MM.1S (cell line): ENCODE measurements at regions not wholly inside any gene's neighbourhood (a gene's known extent, or its start where the extent isn't known, plus 50 kb on each side); places are given as distances from the start of the nearest gene placed in this dataset.

ENCODE experiments used
- DNase-seq: peaks from one replicate; pipeline ENCODE4 v3.0.0-alpha.2; 2015
- H2AFZ ChIP-seq: fragments of 300-600 bp; sonication (generic); 2 replicates; pipeline ENCODE4 v1.6.0; 2016; ENCODE audit warnings: antibody characterized with exemption, low read length
- H3F3A ChIP-seq: fragments of 300-600 bp; sonication (generic); 2 replicates; pipeline ENCODE4 v1.6.1; 2016; ENCODE audit warnings: mild to moderate bottlenecking, antibody characterized with exemption, low read length, moderate library complexity, mixed read lengths; ENCODE audit not compliant: insufficient read depth
- H3K27ac ChIP-seq: fragments of 300-600 bp; sonication (generic); 2 replicates; pipeline ENCODE4 v1.5.1; 2016; ENCODE audit warnings: mild to moderate bottlenecking, low read length
- H3K27me3 ChIP-seq: fragments of 300-600 bp; sonication (generic); replicated peaks from 2 replicates; pipeline ENCODE4 v1.6.0; 2016; ENCODE audit warnings: low read length; ENCODE audit not compliant: insufficient read depth
- H3K36me3 ChIP-seq: fragments of 300-600 bp; sonication (generic); replicated peaks from 2 replicates; pipeline ENCODE4 v1.6.1; 2016; ENCODE audit warnings: mild to moderate bottlenecking, low read length, mixed read lengths; ENCODE audit not compliant: insufficient read depth
- H3K4me1 ChIP-seq: fragments of 300-600 bp; sonication (generic); 2 replicates; pipeline ENCODE4 v1.6.1; 2016; ENCODE audit warnings: low read length, mixed read lengths
- H3K4me2 ChIP-seq: fragments of 300-600 bp; sonication (generic); 2 replicates; pipeline ENCODE4 v1.6.0; 2016; ENCODE audit warnings: low read depth, low read length
- H3K4me3 ChIP-seq: fragments of 300-600 bp; sonication (generic); 2 replicates; pipeline ENCODE4 v1.5.1; 2016; ENCODE audit warnings: low read length, mixed read lengths
- H3K79me2 ChIP-seq: fragments of 300-600 bp; sonication (generic); 2 replicates; pipeline ENCODE4 v1.6.1; 2016; ENCODE audit warnings: mixed run types, low read length, mixed read lengths
- H3K9ac ChIP-seq: fragments of 300-600 bp; sonication (generic); 2 replicates; pipeline ENCODE4 v1.6.1; 2016; ENCODE audit warnings: low read length, mixed read lengths
- H3K9me2 ChIP-seq: fragments of 300-600 bp; sonication (generic); replicated peaks from 2 replicates; pipeline ENCODE4 v1.6.1; 2016; ENCODE audit warnings: mild to moderate bottlenecking, low read length, mixed read lengths; ENCODE audit not compliant: insufficient read depth
- H3K9me3 ChIP-seq: fragments of 300-600 bp; sonication (generic); replicated peaks from 2 replicates; pipeline ENCODE4 v1.6.1; 2016; ENCODE audit warnings: mild to moderate bottlenecking, low read length, mixed read lengths; ENCODE audit not compliant: insufficient read depth
- H4K20me1 ChIP-seq: fragments of 300-600 bp; sonication (generic); 2 replicates; pipeline ENCODE4 v1.6.1; 2016; ENCODE audit warnings: mild to moderate bottlenecking, low read length, moderate library complexity, mixed read lengths; ENCODE audit not compliant: insufficient read depth
- CTCF ChIP-seq: fragments of 300-600 bp; sonication (generic); IDR thresholded peaks from 2 replicates; pipeline ENCODE4 v1.5.1; 2016; ENCODE audit warnings: antibody characterized with exemption, low read length, mixed read lengths
- EZH2 ChIP-seq: fragments of 300-600 bp; sonication (generic); optimal IDR thresholded peaks from 2 replicates; pipeline ENCODE3; 2017; ENCODE audit warnings: low read depth, mild to moderate bottlenecking, antibody characterized with exemption, low read length, mixed read lengths
- EZH2phosphoT487 ChIP-seq: fragments of 300-600 bp; sonication (generic); IDR thresholded peaks from 2 replicates; pipeline ENCODE4 v1.6.1; 2018; ENCODE audit warnings: antibody characterized with exemption, low read length

- H3F3A ChIP-seq = no peaks in the 10 kb centered on the region
- H3K9me2 ChIP-seq = no peaks in the 10 kb centered on the region
- no peaks in the 10 kb centered on the region for H3K27me3 ChIP-seq
- H3K4me1 ChIP-seq = no peaks in the 10 kb centered on the region
- H3K79me2 ChIP-seq = no peaks in the 10 kb centered on the region
- no peaks in the 10 kb centered on the region for H3K36me3 ChIP-seq
- H3K4me3 ChIP-seq = no peak overlapping the region
- no peak overlapping the region for H3K9ac ChIP-seq
- H3K27ac ChIP-seq = no peak overlapping the region
- H4K20me1 ChIP-seq = no peaks in the 10 kb centered on the region
- H3K9me3 ChIP-seq = no peaks in the 10 kb centered on the region
- H3K4me2 ChIP-seq = no peak overlapping the region
- DNase-seq = no peak
- TF ChIP-seq EZH2 (no peak), CTCF (no peak), EZH2phosphoT487 (no peak)
- H2AFZ ChIP-seq = no peak overlapping the region
Measured at GRCh38 chr2:126827371-126827770, 71.3 kb upstream of the TEX51 start.

- DNase-seq = no peak
- Histone ChIP-seq H3K9me3 (no peaks in the 10 kb centered on the region), H3K4me3 (no peak overlapping the region), H3K9ac (no peak overlapping the region), H3K4me1 (no peaks in the 10 kb centered on the region), H3K36me3 (no peaks in the 10 kb centered on the region), H3F3A (no peaks in the 10 kb centered on the region), H3K27me3 (no peaks in the 10 kb centered on the region), H3K79me2 (no peaks in the 10 kb centered on the region), H3K27ac (no peak overlapping the region), H4K20me1 (no peaks in the 10 kb centered on the region), H3K4me2 (no peak overlapping the region), H3K9me2 (no peaks in the 10 kb centered on the region), H2AFZ (no peak overlapping the region)
- TF ChIP-seq CTCF (no peak), EZH2phosphoT487 (no peak), EZH2 (no peak)
Measured at GRCh38 chr2:126828051-126828450, 70.6 kb upstream of the TEX51 start.

- Histone ChIP-seq H3K27me3 (no peaks in the 10 kb centered on the region), H3K9me2 (no peaks in the 10 kb centered on the region), H3K27ac (no peak overlapping the region), H3K9ac (no peak overlapping the region), H3K4me3 (no peak overlapping the region), H3F3A (no peaks in the 10 kb centered on the region), H3K4me2 (no peak overlapping the region), H4K20me1 (no peaks in the 10 kb centered on the region), H2AFZ (no peak overlapping the region), H3K79me2 (no peaks in the 10 kb centered on the region), H3K4me1 (no peaks in the 10 kb centered on the region), H3K36me3 (no peaks in the 10 kb centered on the region), H3K9me3 (no peaks in the 10 kb centered on the region)
- DNase-seq = no peak
- no peak for TF ChIP-seq EZH2
Measured at GRCh38 chr2:126828491-126828890, 70.2 kb upstream of the TEX51 start.

GRCh38 chr2:126831234-126832005 lies 67.3 kb upstream of the TEX51 start:
- DNase-seq = no peak
- H3K4me1 ChIP-seq = no peaks in the 10 kb centered on the region
- H3K9me2 ChIP-seq = no peaks in the 10 kb centered on the region
- H4K20me1 ChIP-seq = no peaks in the 10 kb centered on the region
- no peak overlapping the region for H3K4me3 ChIP-seq
- H3K27me3 ChIP-seq = no peaks in the 10 kb centered on the region
- no peaks in the 10 kb centered on the region for H3K79me2 ChIP-seq
- no peak overlapping the region for H3K9ac ChIP-seq
- no peaks in the 10 kb centered on the region for H3F3A ChIP-seq
- no peak overlapping the region for H3K27ac ChIP-seq
- TF ChIP-seq EZH2phosphoT487 (no peak), CTCF (no peak), EZH2 (no peak)
- H3K36me3 ChIP-seq = no peaks in the 10 kb centered on the region
- H3K9me3 ChIP-seq = no peaks in the 10 kb centered on the region
- H3K4me2 ChIP-seq = no peak overlapping the region
- no peak overlapping the region for H2AFZ ChIP-seq
